ENCODE measurements at regions not wholly inside any gene's neighbourhood (a gene's known extent, or its start where the extent isn't known, plus 50 kb on each side); places are given as distances from the start of the nearest gene placed in this dataset.

- Histone ChIP-seq H3K27me3 (ENCODE audit: control insufficient read depth, insufficient read depth) (no peaks in the 10 kb centered on the region), H3K27ac (ENCODE audit: low read length) (no peak overlapping the region), H3K4me3 (ENCODE audit: low read length) (no peak overlapping the region), H3K9me3 (ENCODE audit: control insufficient read depth, low read length) (no peaks in the 10 kb centered on the region), H3K4me1 (ENCODE audit: control insufficient read depth, insufficient read depth, low read length) (peaks cover 19% of the 10 kb centered on the region)
- intact Hi-C loops (cut with DNase I), result no loop called here
- ATAC-seq, result no peak
- 90% methylated on average over 3 of the region's 3 CpGs for WGBS
- no peak for DNase-seq
Measured at GRCh38 chr7:130937830-130938229, 203.8 kb upstream of the KLF14 start.

GRCh38 chr7:130938661-130939060 is 204.7 kb upstream of the KLF14 start:
- Histone ChIP-seq H3K4me1 (ENCODE audit: control insufficient read depth, insufficient read depth, low read length) (peaks cover 16% of the 10 kb centered on the region), H3K9me3 (ENCODE audit: control insufficient read depth, low read length) (no peaks in the 10 kb centered on the region), H3K27ac (ENCODE audit: low read length) (no peak overlapping the region), H3K4me3 (ENCODE audit: low read length) (no peak overlapping the region), H3K27me3 (ENCODE audit: control insufficient read depth, insufficient read depth) (no peaks in the 10 kb centered on the region)
- no peak for DNase-seq
- intact Hi-C loops (cut with DNase I), result no loop called here
- no peak for ATAC-seq
- WGBS, result 53% methylated on average over 4 of the region's 4 CpGs

DNA sequence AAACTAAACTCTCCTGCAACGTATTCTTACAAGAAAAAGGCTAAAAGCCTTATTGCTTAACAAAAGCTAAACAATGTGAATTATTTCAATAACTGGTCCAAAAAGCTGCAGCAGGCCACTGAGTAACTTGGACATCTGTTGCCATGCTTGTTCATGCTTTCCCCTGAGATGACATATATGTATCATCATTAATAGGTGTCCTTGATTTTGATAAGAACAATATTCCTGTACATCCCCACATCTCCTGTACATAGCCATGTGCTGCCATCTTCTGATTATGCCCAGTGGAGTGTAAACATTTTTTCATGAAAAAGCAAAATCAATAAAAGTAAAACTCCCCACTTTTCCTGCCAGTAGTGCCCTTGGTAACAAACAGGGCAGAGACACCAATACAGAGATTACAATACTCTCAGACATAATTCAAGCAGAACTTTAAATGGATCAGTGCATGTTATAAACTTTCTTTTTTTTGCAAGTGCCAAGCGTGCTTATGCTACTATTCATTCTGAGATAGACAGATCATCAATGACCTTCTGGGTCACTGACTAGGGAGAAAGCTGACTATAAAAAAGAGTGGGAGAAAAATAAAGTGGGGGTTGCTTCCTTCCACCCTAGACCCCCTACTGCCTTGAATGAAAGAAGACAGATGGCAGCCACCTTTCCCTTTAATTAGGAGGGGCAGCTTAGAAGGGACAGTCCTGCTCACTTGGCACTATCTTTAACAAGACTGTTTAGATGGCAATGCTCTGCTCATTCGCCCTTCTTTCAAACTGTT is 205.5 kb upstream of the KLF14 start:
- no peak overlapping the region for H3K4me3 ChIP-seq (ENCODE audit: low read length)
- no peak overlapping the region for H3K27ac ChIP-seq (ENCODE audit: low read length)
- no peak for ATAC-seq

GRCh38 chr7:130940326-130940725 is 206.3 kb upstream of the KLF14 start:
- peak overlapping the region; percentile 29 for H3K4me3 ChIP-seq (ENCODE audit: low read length)
- peaks cover 12% of the 10 kb centered on the region for H3K4me1 ChIP-seq (ENCODE audit: control insufficient read depth, insufficient read depth, low read length)
- 57% methylated on average over 2 of the region's 2 CpGs for WGBS
- ATAC-seq, result no peak
- H3K27me3 ChIP-seq (ENCODE audit: control insufficient read depth, insufficient read depth), result no peaks in the 10 kb centered on the region
- no peaks in the 10 kb centered on the region for H3K9me3 ChIP-seq (ENCODE audit: control insufficient read depth, low read length)
- intact Hi-C loops (cut with DNase I), result no loop called here
- H3K27ac ChIP-seq (ENCODE audit: low read length), result no peak overlapping the region
- no peak for DNase-seq

More for the DNA sequence above, 205.5 kb upstream of the KLF14 start:
- DNase-seq, result no peak
- 60% methylated on average over 3 of the region's 3 CpGs for WGBS
- peaks cover 13% of the 10 kb centered on the region for H3K4me1 ChIP-seq (ENCODE audit: control insufficient read depth, insufficient read depth, low read length)
- no peaks in the 10 kb centered on the region for H3K27me3 ChIP-seq (ENCODE audit: control insufficient read depth, insufficient read depth)
- intact Hi-C loops (cut with DNase I), result no loop called here
- no peaks in the 10 kb centered on the region for H3K9me3 ChIP-seq (ENCODE audit: control insufficient read depth, low read length)

DNA sequence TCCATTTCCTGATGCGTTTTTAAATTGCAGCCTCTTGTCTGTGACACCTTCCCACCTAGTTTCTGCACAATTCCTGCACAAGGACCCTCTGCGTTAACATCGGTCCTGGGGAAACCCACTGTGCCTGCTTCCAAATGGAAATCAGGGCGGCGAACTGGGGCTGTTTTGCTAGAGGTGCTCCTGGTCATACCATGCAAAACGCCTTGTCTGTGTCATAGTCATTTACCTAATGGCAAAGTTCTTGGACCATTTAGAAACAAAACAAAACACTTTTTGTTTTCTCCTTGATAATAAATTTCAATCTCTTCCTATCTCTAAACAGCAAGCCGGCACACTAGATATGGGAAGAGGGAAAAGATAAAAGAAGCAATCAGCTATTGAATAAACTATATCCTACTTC is 206.9 kb upstream of the KLF14 start:
- H3K9me3 ChIP-seq (ENCODE audit: control insufficient read depth, low read length), result no peaks in the 10 kb centered on the region
- H3K4me1 ChIP-seq (ENCODE audit: control insufficient read depth, insufficient read depth, low read length), result peaks cover 12% of the 10 kb centered on the region
- intact Hi-C loops (cut with DNase I), result no loop called here
- H3K27me3 ChIP-seq (ENCODE audit: control insufficient read depth, insufficient read depth), result no peaks in the 10 kb centered on the region
- 33% methylated on average over 7 of the region's 7 CpGs for WGBS
- DNase-seq (no peak), ATAC-seq (peak in 1 of 2 donors; percentile 41)
- peak overlapping the region; percentile 29 for H3K4me3 ChIP-seq (ENCODE audit: low read length)
- H3K27ac ChIP-seq (ENCODE audit: low read length), result peak overlapping the region; percentile 81

DNA sequence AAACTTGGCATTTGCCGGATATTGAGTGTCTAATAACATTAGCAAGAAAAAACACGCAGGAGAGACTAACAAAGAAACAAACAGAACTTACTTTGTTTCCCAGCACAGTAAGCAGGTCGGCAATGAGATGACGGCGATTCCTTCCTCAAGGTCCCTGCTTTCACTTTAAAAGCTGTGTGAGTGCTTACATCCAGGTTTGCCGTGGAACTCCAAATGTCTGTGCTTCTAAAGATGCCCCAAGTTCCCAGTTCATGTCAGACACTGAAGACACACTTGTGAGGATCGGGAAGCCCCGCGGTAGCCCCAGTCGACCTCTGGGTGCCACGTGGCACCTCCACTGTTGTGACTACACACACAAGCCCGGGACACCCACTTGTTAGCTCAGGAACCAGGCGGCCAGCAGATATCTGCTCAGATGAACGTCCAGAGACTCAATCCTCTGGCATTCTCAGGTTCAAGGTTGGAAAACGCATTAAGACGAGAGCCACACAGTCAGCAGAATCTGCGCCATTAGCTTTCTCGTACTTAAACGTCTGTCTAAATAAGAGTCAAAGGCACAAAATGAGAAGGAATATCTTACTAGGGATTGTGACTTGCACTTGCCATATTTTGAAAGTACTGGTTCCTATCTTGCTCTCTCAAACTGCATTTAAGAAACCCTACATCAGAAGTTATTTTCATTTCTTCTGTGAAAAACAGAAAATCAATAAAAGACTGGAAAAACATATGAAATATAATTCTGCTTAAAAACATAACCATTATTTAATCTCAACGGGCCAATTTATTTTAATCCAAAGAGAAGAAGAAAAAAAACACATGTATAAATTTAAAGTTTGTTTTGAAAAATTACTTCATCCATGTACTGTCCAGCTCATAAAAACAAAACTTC is 207.6 kb upstream of the KLF14 start:
- Histone ChIP-seq H3K9me3 (ENCODE audit: control insufficient read depth, low read length) (no peaks in the 10 kb centered on the region), H3K27me3 (ENCODE audit: control insufficient read depth, insufficient read depth) (no peaks in the 10 kb centered on the region), H3K4me1 (ENCODE audit: control insufficient read depth, insufficient read depth, low read length) (peaks cover 11% of the 10 kb centered on the region), H3K4me3 (ENCODE audit: low read length) (peak overlapping the region; percentile 29), H3K27ac (ENCODE audit: low read length) (peak overlapping the region; percentile 52)
- intact Hi-C loops (cut with DNase I), result no loop called here
- WGBS, result 31% methylated on average over 20 of the region's 20 CpGs
- ATAC-seq (peak; percentile 70 to 78), DNase-seq (peak; percentile 36 to 65 (median 62))

GRCh38 chr7:130942211-130942964 is 208.4 kb upstream of the KLF14 start:
- intact Hi-C loops (cut with DNase I), result no loop called here
- Histone ChIP-seq H3K4me1 (ENCODE audit: control insufficient read depth, insufficient read depth, low read length) (peaks cover 10% of the 10 kb centered on the region), H3K9me3 (ENCODE audit: control insufficient read depth, low read length) (no peaks in the 10 kb centered on the region), H3K27me3 (ENCODE audit: control insufficient read depth, insufficient read depth) (no peaks in the 10 kb centered on the region), H3K27ac (ENCODE audit: low read length) (peak overlapping the region; percentile 52), H3K4me3 (ENCODE audit: low read length) (peak overlapping the region; percentile 18)
- peak; percentile 36 to 47 for ATAC-seq
- WGBS, result 42% methylated on average over 10 of the region's 10 CpGs
- DNase-seq, result no peak

- no peak overlapping the region for H3K27ac ChIP-seq (ENCODE audit: low read length)
Measured at GRCh38 chr7:130943336-130943901, 209.4 kb upstream of the KLF14 start.

GRCh38 chr7:130943981-130944380 is 210.0 kb upstream of the KLF14 start:
- intact Hi-C loops (cut with DNase I), result no loop called here

More at GRCh38 chr7:130943336-130943901, 209.4 kb upstream of the KLF14 start:
- Histone ChIP-seq H3K27me3 (ENCODE audit: control insufficient read depth, insufficient read depth) (no peaks in the 10 kb centered on the region), H3K9me3 (ENCODE audit: control insufficient read depth, low read length) (no peaks in the 10 kb centered on the region), H3K4me1 (ENCODE audit: control insufficient read depth, insufficient read depth, low read length) (peaks cover 10% of the 10 kb centered on the region), H3K4me3 (ENCODE audit: low read length) (peak overlapping the region; percentile 39)
- WGBS, result 14% methylated on average over 9 of the region's 9 CpGs
- intact Hi-C loops (cut with DNase I), result no loop called here
- DNase-seq, result no peak
- peak in 1 of 2 donors; percentile 18 for ATAC-seq

DNA sequence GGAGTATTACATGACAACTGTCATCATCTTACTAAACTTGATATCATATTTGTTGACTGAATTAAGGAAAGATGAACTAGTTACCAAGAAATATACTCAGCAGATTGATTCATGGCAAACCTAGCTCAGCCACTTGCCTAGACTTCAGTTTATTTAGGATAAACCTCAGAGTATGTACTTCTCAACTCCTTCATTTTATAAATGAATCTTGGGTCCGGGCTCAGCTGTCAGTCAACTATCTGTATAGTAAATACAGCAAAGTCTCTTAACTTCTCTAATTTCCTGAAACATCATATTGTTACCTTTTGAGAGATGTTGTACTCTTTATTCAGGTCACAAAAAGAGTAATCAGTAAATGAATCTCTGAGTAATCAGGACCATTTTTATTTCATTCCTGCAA is 211.0 kb upstream of the KLF14 start:
- ATAC-seq, result no peak

More at GRCh38 chr7:130943981-130944380, 210.0 kb upstream of the KLF14 start:
- 73% methylated on average over 3 of the region's 3 CpGs for WGBS
- peak overlapping the region; percentile 39 for H3K4me3 ChIP-seq (ENCODE audit: low read length)
- peaks cover 10% of the 10 kb centered on the region for H3K4me1 ChIP-seq (ENCODE audit: control insufficient read depth, insufficient read depth, low read length)
- ATAC-seq, result no peak
- H3K9me3 ChIP-seq (ENCODE audit: control insufficient read depth, low read length), result no peaks in the 10 kb centered on the region
- H3K27me3 ChIP-seq (ENCODE audit: control insufficient read depth, insufficient read depth), result no peaks in the 10 kb centered on the region
- H3K27ac ChIP-seq (ENCODE audit: low read length), result no peak overlapping the region
- no peak for DNase-seq

More for the DNA sequence above, 211.0 kb upstream of the KLF14 start:
- no peaks in the 10 kb centered on the region for H3K9me3 ChIP-seq (ENCODE audit: control insufficient read depth, low read length)
- H3K27me3 ChIP-seq (ENCODE audit: control insufficient read depth, insufficient read depth), result no peaks in the 10 kb centered on the region
- 90% methylated on average over 1 of the region's 1 CpG for WGBS
- intact Hi-C loops (cut with DNase I), result no loop called here
- H3K4me3 ChIP-seq (ENCODE audit: low read length), result no peak overlapping the region
- no peak for DNase-seq
- peaks cover 7% of the 10 kb centered on the region for H3K4me1 ChIP-seq (ENCODE audit: control insufficient read depth, insufficient read depth, low read length)
- no peak overlapping the region for H3K27ac ChIP-seq (ENCODE audit: low read length)
